RWPE1 (cell line): ENCODE measurements at regions not wholly inside any gene's neighbourhood (a gene's known extent, or its start where the extent isn't known, plus 50 kb on each side); places are given as distances from the start of the nearest gene placed in this dataset.
A peak's percentile ranks its signal among the peaks of the same experiment; 100 is the strongest.

Experiments
- CTCF ChIA-PET: fragments of 350-600 bp; sonication (Branson Sonifier 250); formaldehyde crosslinking; extraction: SDS; loops from one replicate; lab custom pipeline; 2021; lab: Yijun Ruan, JAX
- POLR2A ChIA-PET: fragments of 400-600 bp; formaldehyde crosslinking; extraction: SDS; loops from one replicate; lab custom pipeline; 2020; ENCODE audit warnings: antibody characterized with exemption; ENCODE audit not compliant: low non-redundant PET; lab: Yijun Ruan, JAX
- DNase-seq: peaks from one replicate; pipeline ENCODE4 v3.0.0; 2012; ENCODE audit warnings: low spot score
- H3K27ac ChIP-seq: fragments of 450-650 bp; 2 replicates; pipeline ENCODE4 v1.5.1; 2017
- TF ChIP-seq, protein P1 (sequence below): fragments of 450-650 bp; conservative IDR thresholded peaks from 2 replicates; pipeline ENCODE4 v1.5.1; 2017; ENCODE audit warnings: low read depth, mild to moderate bottlenecking

GRCh38 chr10:90192825-90193224, 491.4 kb downstream of the KIF20B start:
- TF ChIP-seq, protein P1, sequence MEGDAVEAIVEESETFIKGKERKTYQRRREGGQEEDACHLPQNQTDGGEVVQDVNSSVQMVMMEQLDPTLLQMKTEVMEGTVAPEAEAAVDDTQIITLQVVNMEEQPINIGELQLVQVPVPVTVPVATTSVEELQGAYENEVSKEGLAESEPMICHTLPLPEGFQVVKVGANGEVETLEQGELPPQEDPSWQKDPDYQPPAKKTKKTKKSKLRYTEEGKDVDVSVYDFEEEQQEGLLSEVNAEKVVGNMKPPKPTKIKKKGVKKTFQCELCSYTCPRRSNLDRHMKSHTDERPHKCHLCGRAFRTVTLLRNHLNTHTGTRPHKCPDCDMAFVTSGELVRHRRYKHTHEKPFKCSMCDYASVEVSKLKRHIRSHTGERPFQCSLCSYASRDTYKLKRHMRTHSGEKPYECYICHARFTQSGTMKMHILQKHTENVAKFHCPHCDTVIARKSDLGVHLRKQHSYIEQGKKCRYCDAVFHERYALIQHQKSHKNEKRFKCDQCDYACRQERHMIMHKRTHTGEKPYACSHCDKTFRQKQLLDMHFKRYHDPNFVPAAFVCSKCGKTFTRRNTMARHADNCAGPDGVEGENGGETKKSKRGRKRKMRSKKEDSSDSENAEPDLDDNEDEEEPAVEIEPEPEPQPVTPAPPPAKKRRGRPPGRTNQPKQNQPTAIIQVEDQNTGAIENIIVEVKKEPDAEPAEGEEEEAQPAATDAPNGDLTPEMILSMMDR = no peak
- ChIA-PET POLR2A (no interaction called here), CTCF (no interaction called here)
- H3K27ac ChIP-seq = no peak overlapping the region
- no peak for DNase-seq

DNA sequence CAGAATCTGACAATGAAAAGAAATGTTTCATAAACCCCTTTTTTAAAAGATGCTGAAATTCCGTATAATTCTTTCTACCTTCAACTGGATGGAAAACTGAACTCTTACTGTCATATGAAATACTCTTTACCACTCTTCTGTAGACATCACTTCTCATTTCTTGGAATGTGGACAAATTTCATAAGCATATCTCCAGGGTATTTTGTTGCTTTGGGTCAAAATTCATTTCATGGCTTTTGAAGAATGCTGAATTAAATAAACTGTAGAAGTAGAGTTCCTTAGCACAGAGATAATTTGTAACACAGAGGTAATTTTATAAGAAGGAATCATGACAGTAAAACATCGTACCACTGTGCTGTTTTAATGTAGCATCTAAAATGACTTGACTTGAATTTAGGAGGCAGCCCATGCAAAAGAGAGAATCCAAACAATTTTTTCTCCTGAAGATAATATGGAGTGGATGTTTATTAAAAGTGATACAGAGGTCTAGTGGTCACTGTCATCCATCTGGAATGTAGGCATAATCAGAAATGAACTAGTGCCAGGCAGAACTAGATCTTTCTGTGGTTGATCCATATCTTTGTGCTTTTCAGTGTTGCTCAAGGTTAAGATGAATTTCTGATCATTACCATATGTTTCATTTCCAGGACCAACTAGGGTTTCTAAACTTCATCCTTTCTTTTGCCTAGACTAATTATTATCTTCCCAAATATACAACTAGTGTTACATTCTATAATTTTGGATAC, 492.0 kb downstream of the KIF20B start:
- H3K27ac ChIP-seq = no peak overlapping the region
- ChIA-PET CTCF (interaction anchor here (0.6 kb wide), 1 partner anchor 241 kb away, joined by 6 read pairs; no protein-coding TSS in a partner anchor), POLR2A (no interaction called here)
- no peak for DNase-seq
- TF ChIP-seq, protein P1 = no peak

DNA sequence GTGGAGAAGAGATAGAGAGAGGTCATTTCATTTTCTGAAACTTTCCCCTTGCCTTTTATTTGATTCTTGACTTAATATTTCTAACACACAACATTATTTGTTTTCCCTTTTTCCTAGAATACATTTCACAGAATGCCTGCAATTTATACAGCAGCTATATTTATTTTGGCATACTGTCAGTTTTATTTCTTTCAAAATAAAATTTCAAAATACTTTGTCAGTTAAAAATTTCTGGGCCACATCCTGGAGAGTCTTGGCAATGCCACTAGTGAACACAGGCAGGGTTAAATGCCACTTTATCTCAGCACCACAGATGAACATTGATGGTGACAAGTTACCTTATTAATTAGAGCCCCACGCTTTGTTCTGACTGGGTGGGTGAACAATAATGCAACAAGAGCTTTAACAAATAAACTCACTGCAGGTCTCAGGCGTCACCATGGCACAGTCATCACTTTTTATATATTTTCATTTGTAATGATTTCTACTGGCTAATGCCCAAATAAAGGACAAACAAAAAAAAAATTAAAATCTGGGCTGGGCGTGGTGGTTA, 494.0 kb downstream of the KIF20B start:
- no peak overlapping the region for H3K27ac ChIP-seq
- ChIA-PET CTCF (no interaction called here), POLR2A (no interaction called here)
- TF ChIP-seq, protein P1 = no peak
- no peak for DNase-seq

- TF ChIP-seq, protein P1 = no peak
- POLR2A ChIA-PET = no interaction called here
- CTCF ChIA-PET = interaction anchor here (0.6 kb wide), 1 partner anchor 20 kb away, joined by 3 read pairs; no protein-coding TSS in a partner anchor
- H3K27ac ChIP-seq = no peak overlapping the region
- DNase-seq = peak; percentile 36
Observed at GRCh38 chr10:90197766-90198165, 496.4 kb downstream of the KIF20B start.

DNA sequence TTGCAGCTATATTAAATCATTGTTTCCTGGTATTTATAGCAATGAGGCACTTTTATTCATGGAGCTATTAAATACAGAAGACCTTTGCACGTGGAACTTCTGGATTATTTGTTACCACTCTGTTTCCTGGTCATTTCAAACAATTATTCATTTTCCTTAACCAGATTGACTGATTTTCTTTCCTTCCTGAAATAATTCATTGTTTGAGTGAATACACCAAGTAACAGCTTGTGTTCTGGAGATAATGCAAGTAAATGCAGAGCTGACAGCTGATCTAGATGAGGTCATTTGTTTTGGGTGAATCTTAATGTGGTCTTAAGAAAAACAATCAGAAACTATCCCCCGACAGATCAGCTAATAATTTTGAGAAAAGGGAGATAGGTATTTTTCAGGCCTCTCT, 497.7 kb downstream of the KIF20B start:
- ChIA-PET POLR2A (no interaction called here), CTCF (interaction anchor here (1.4 kb wide), 1 partner anchor 12 kb away, joined by 3 read pairs; no protein-coding TSS in a partner anchor)
- DNase-seq = no peak
- no peak overlapping the region for H3K27ac ChIP-seq
- TF ChIP-seq, protein P1 = no peak

DNA sequence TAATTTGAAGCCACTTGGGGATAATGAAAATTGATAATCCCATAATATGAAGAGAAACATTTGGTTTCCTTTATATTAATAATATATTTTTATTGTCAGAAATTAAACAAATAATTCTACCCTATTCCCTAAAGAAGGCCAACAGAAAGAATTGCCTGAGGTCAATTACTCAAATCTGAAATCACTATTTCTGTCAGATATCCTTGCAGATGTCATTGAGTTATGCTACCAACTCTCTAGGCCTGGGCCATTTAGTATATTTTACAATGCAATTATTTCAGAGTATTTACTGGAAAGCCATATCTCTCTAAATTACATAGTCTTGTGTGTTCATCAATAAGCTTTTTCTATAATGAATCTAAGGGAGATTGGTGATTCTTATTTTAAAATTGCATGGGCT, 498.1 kb downstream of the KIF20B start:
- DNase-seq = no peak
- CTCF ChIA-PET = interaction anchor here (1.4 kb wide), 1 partner anchor 12 kb away, joined by 3 read pairs; no protein-coding TSS in a partner anchor
- TF ChIP-seq, protein P1 = no peak
- POLR2A ChIA-PET = no interaction called here
- no peak overlapping the region for H3K27ac ChIP-seq
